ENCODE measurements at regions not wholly inside any gene's neighbourhood (a gene's known extent, or its start where the extent isn't known, plus 50 kb on each side); places are given as distances from the start of the nearest gene placed in this dataset.

DNA sequence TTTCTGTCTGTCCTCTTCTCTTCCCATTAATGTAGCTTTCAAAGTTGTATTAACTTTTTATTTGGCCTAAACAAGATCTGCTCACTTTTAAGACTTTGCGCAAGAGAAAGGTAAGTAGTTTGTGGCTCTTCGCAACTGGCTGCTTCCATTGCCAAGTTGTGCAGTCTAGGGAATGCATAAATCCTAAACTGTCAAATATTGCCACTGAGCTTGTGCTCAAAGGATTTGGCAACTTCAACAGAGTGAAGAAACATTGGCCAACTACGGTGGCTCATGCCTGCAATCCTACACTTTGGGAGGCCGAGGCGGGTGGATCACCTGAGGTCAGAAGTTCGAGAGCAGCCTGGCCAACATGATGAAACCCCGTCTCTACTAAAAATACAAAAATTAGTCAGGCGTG is 826.4 kb downstream of the EPHA4 start:
- TF ChIP-seq CTCF (IDR thresholded peaks at IDR 0.05) (no peak), POLR2A (IDR thresholded peaks at IDR 0.05) (no peak), EP300 (IDR thresholded peaks at IDR 0.05) (no peak)
